SU-DHL-6 (cell line): ENCODE measurements at regions not wholly inside any gene's neighbourhood (a gene's known extent, or its start where the extent isn't known, plus 50 kb on each side); places are given as distances from the start of the nearest gene placed in this dataset.

ENCODE experiments used
- H2AFZ ChIP-seq: fragments of 200-600 bp; sonication (generic); 2 replicates; pipeline ENCODE4 v1.6.1; 2014; ENCODE audit warnings: low read depth, mild to moderate bottlenecking, moderate library complexity, mixed read lengths, antibody characterized with exemption, low read length; ENCODE audit not compliant: severe bottlenecking
- H3F3A ChIP-seq: fragments of 200-600 bp; shearing (Covaris generic); 2 replicates; pipeline ENCODE4 v1.6.0; 2016; ENCODE audit warnings: antibody characterized with exemption, mild to moderate bottlenecking; ENCODE audit not compliant: insufficient read depth
- H3K27ac ChIP-seq: fragments of 200-600 bp; sonication (generic); 2 replicates; pipeline ENCODE4 v1.5.1; 2016; ENCODE audit warnings: low read depth, mild to moderate bottlenecking, low read length, moderate library complexity, mixed read lengths
- H3K27me3 ChIP-seq: fragments of 200-600 bp; sonication (generic), shearing (Covaris generic); 2 replicates; pipeline ENCODE4 v1.6.0; 2014; ENCODE audit warnings: mild to moderate bottlenecking, low read length
- H3K36me3 ChIP-seq: fragments of 200-600 bp; sonication (generic); 2 replicates; pipeline ENCODE4 v1.6.1; 2014; ENCODE audit warnings: mild to moderate bottlenecking, low read length, mixed read lengths
- H3K4me2 ChIP-seq: fragments of 300-600, 200-600 bp; shearing (Covaris generic), sonication (generic); 2 replicates; pipeline ENCODE4 v1.6.0; 2014; ENCODE audit warnings: low read length, low read depth, mild to moderate bottlenecking; ENCODE audit not compliant: poor library complexity, severe bottlenecking
- H3K4me3 ChIP-seq: fragments of 200-600 bp; sonication (generic); 2 replicates; pipeline ENCODE4 v1.5.1; 2014; ENCODE audit warnings: antibody characterized with exemption, low read length, mild to moderate bottlenecking, mixed read lengths; ENCODE audit not compliant: insufficient read depth, poor library complexity, severe bottlenecking
- H3K79me2 ChIP-seq: fragments of 200-600 bp; sonication (generic); 2 replicates; pipeline ENCODE4 v1.6.1; 2014; ENCODE audit warnings: mild to moderate bottlenecking, low read length, moderate library complexity; ENCODE audit not compliant: insufficient read depth
- H3K9ac ChIP-seq: fragments of 200-600 bp; sonication (generic); 2 replicates; pipeline ENCODE4 v1.7.0; 2014; ENCODE audit warnings: mild to moderate bottlenecking, low read length
- H3K9me2 ChIP-seq: fragments of 200-600 bp; sonication (generic); replicated peaks from 2 replicates; pipeline ENCODE4 v1.6.1; 2014; ENCODE audit warnings: low read length; ENCODE audit not compliant: insufficient read depth
- H3K9me3 ChIP-seq: fragments of 200-600 bp; sonication (generic); 2 replicates; pipeline ENCODE4 v1.6.1; 2014; ENCODE audit warnings: low read length, mixed read lengths; ENCODE audit not compliant: insufficient read depth
- H4K20me1 ChIP-seq: fragments of 200-600 bp; sonication (generic); 2 replicates; pipeline ENCODE4 v1.6.1; 2014; ENCODE audit warnings: low read depth, mild to moderate bottlenecking, antibody characterized with exemption, low read length, moderate library complexity, mixed read lengths
- CTCF ChIP-seq: fragments of 200-600 bp; sonication (generic); IDR thresholded peaks from one replicate; pipeline ENCODE4 v1.5.1; 2017; ENCODE audit warnings: antibody characterized with exemption, mild to moderate bottlenecking, low read length, moderate library complexity; ENCODE audit not compliant: insufficient read depth, poor library complexity, severe bottlenecking
- EZH2phosphoT487 ChIP-seq: fragments of 200-600 bp; sonication (generic), shearing (Covaris generic); conservative IDR thresholded peaks from 2 replicates; pipeline ENCODE4 v1.6.1; 2018; ENCODE audit warnings: mild to moderate bottlenecking, antibody characterized with exemption, low read length, moderate library complexity, mixed read lengths

GRCh38 chr1:163574119-163574518 lies 252.4 kb downstream of the NUF2 start:
- Histone ChIP-seq H3F3A (no peaks in the 10 kb centered on the region), H3K36me3 (no peaks in the 10 kb centered on the region), H3K4me2 (no peak overlapping the region), H3K27me3 (no peaks in the 10 kb centered on the region), H3K4me3 (no peak overlapping the region), H2AFZ (no peak overlapping the region), H3K9me2 (no peaks in the 10 kb centered on the region), H3K9me3 (no peaks in the 10 kb centered on the region), H3K27ac (no peak overlapping the region), H3K79me2 (no peaks in the 10 kb centered on the region), H3K9ac (no peak overlapping the region), H4K20me1 (no peaks in the 10 kb centered on the region)
- no peak for TF ChIP-seq EZH2phosphoT487

DNA sequence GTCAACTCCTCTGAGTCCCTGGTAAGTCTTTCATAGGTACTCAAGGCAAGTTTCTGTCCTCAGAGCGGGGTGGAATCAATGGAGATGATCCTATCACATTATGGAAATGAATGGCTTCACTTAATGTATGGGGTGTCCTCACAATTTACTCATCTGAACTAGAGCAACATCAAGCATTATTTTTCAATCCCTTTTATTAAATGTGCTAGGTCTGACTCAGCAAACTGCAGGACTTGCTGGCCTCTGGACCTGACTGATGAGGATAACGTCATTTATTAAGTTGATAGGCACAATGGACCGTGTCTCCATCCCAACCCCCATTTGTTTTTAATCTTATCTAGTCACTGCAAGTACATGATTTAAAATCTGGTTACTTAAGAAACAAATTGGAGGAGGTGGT lies 259.2 kb downstream of the NUF2 start:
- H3K9ac ChIP-seq = no peak overlapping the region
- no peak overlapping the region for H3K4me2 ChIP-seq
- H3K27ac ChIP-seq = no peak overlapping the region
- H3K9me2 ChIP-seq = no peaks in the 10 kb centered on the region
- no peaks in the 10 kb centered on the region for H3K9me3 ChIP-seq
- no peak overlapping the region for H3K4me3 ChIP-seq
- no peak overlapping the region for H2AFZ ChIP-seq
- no peaks in the 10 kb centered on the region for H3F3A ChIP-seq
- TF ChIP-seq CTCF (no peak), EZH2phosphoT487 (no peak)
- H3K36me3 ChIP-seq = no peaks in the 10 kb centered on the region
- H4K20me1 ChIP-seq = no peaks in the 10 kb centered on the region
- no peaks in the 10 kb centered on the region for H3K27me3 ChIP-seq
- no peaks in the 10 kb centered on the region for H3K79me2 ChIP-seq

GRCh38 chr1:163583661-163584181 lies 262.0 kb downstream of the NUF2 start:
- no peaks in the 10 kb centered on the region for H3F3A ChIP-seq
- no peaks in the 10 kb centered on the region for H3K9me2 ChIP-seq

DNA sequence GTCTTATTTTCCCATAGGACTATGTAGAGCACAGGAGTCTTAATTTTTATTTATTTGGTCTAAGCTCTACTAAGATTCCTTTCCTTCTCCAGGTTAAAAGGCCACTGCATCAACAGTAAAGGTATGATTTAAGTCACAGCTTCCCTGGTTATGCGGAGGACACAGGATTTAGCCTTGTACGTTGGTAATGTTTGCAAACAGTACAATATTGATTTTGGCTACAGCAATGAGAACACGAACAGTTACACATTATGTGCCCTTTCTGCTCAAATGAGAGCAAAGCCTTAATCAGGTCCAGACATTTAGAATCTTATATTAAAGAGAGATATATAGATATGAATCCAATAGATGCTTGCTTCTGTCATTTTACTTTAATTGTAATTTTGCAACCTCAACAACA lies 264.0 kb downstream of the NUF2 start:
- H3F3A ChIP-seq = no peaks in the 10 kb centered on the region
- H3K27ac ChIP-seq = no peak overlapping the region
- no peaks in the 10 kb centered on the region for H3K79me2 ChIP-seq
- H3K9me2 ChIP-seq = no peaks in the 10 kb centered on the region
- no peaks in the 10 kb centered on the region for H3K9me3 ChIP-seq
- H3K4me3 ChIP-seq = no peak overlapping the region
- TF ChIP-seq EZH2phosphoT487 = no peak
- TF ChIP-seq CTCF = no peak
- no peak overlapping the region for H2AFZ ChIP-seq
- H3K4me2 ChIP-seq = no peak overlapping the region
- no peak overlapping the region for H3K9ac ChIP-seq
- H4K20me1 ChIP-seq = no peaks in the 10 kb centered on the region
- H3K27me3 ChIP-seq = no peaks in the 10 kb centered on the region
- H3K36me3 ChIP-seq = no peaks in the 10 kb centered on the region

More at GRCh38 chr1:163583661-163584181, 262.0 kb downstream of the NUF2 start:
- H3K36me3 ChIP-seq = no peaks in the 10 kb centered on the region
- no peaks in the 10 kb centered on the region for H3K79me2 ChIP-seq
- no peak for TF ChIP-seq EZH2phosphoT487
- TF ChIP-seq CTCF = no peak
- no peaks in the 10 kb centered on the region for H3K27me3 ChIP-seq
- no peak overlapping the region for H3K9ac ChIP-seq
- no peak overlapping the region for H2AFZ ChIP-seq
- H3K4me2 ChIP-seq = no peak overlapping the region
- H4K20me1 ChIP-seq = no peaks in the 10 kb centered on the region
- H3K27ac ChIP-seq = no peak overlapping the region
- H3K4me3 ChIP-seq = no peak overlapping the region
- no peaks in the 10 kb centered on the region for H3K9me3 ChIP-seq
